K562 (cell line): ENCODE measurements at regions not wholly inside any gene's neighbourhood (a gene's known extent, or its start where the extent isn't known, plus 50 kb on each side); places are given as distances from the start of the nearest gene placed in this dataset.

Experiments used
- CEBPB ChIP-seq: fragments of 450-650 bp; IDR thresholded peaks from 2 replicates; pipeline ENCODE4 v1.6.1; 2016; ENCODE audit warnings: missing genetic modification characterization, missing compliant biosample characterization
- CTCF ChIP-seq, 3 experiments: IDR thresholded peaks in 2 of 3; conservative IDR thresholded peaks in 1 of 3; 2 replicates each; pipeline ENCODE4 v1.5.1; 2011 to 2012; ENCODE audit warnings: low read length in 3 of 3, mild to moderate bottlenecking in 3 of 3, control low read depth in 2 of 3, improper control_type of control experiment in 1 of 3, inconsistent platforms in 1 of 3, low read depth in 1 of 3, mixed read lengths in 1 of 3, moderate library complexity in 1 of 3; ENCODE audit not compliant: insufficient read depth in 2 of 3
- HNRNPK ChIP-seq: fragments of 200-400 bp; formaldehyde crosslinking; IDR thresholded peaks from one replicate; pipeline ENCODE4 v1.6.1; 2018; ENCODE audit warnings: mild to moderate bottlenecking, low read depth, low read length; ENCODE audit not compliant: poor library complexity, severe bottlenecking
- IRF2 ChIP-seq: sonication (generic); formaldehyde crosslinking; IDR thresholded peaks from 2 replicates; pipeline ENCODE4 v1.8.1; 2022; ENCODE audit warnings: mild to moderate bottlenecking, missing genetic modification reagents
- MYNN ChIP-seq, 2 experiments: sonication (generic); formaldehyde crosslinking in 1 of 2; IDR thresholded peaks; 2 replicates each; pipeline versions ENCODE4 v1.5.0 to v1.6.1; 2016 to 2020; ENCODE audit warnings: antibody characterized with exemption in 1 of 2, missing genetic modification reagents in 1 of 2
- NR2C2 ChIP-seq, 2 experiments: fragments of 200-800 bp in 1 of 2; sonication (Bioruptor generic) in 1 of 2; sonication (generic) in 1 of 2; formaldehyde crosslinking in 1 of 2; IDR thresholded peaks; 2 replicates each; pipeline versions ENCODE4 v1.6.1 to v1.8.0; 2016 to 2022; ENCODE audit warnings: mild to moderate bottlenecking in 1 of 2, missing compliant biosample characterization in 1 of 2, missing genetic modification characterization in 1 of 2, missing genetic modification reagents in 1 of 2
- PCBP2 ChIP-seq: fragments of 200-400 bp; formaldehyde crosslinking; IDR thresholded peaks from 2 replicates; pipeline ENCODE4 v1.6.1; 2018; ENCODE audit warnings: low read length, low read depth, mild to moderate bottlenecking, moderate library complexity; ENCODE audit not compliant: poor library complexity, severe bottlenecking
- POLR2AphosphoS5 ChIP-seq: IDR thresholded peaks from 2 replicates; pipeline ENCODE4 v1.6.1; 2011; ENCODE audit warnings: mild to moderate bottlenecking, low read depth, low read length, moderate library complexity; ENCODE audit not compliant: control insufficient read depth, insufficient read depth
- PRPF4 ChIP-seq: fragments of 200-400 bp; formaldehyde crosslinking; IDR thresholded peaks from one replicate; pipeline ENCODE4 v1.6.1; 2017; ENCODE audit warnings: low read length, low read depth, mild to moderate bottlenecking; ENCODE audit not compliant: insufficient read depth, poor library complexity, severe bottlenecking
- RBBP5 ChIP-seq: fragments of 200-600 bp; sonication (generic); IDR thresholded peaks from 2 replicates; pipeline ENCODE4 v1.6.1; 2012; ENCODE audit warnings: borderline replicate concordance, mild to moderate bottlenecking, low read length, control low read depth, inconsistent platforms; ENCODE audit not compliant: insufficient read depth, poor library complexity, severe bottlenecking
- SNAPC5 ChIP-seq: fragments of 250-450 bp; sonication (Bioruptor Pico); IDR thresholded peaks from 2 replicates; pipeline ENCODE4 v1.8.0; 2021; ENCODE audit warnings: moderate library complexity, mild to moderate bottlenecking, inconsistent platforms
- TRIM24 ChIP-seq, 2 experiments: fragments of 450-650 bp; IDR thresholded peaks; 2 replicates each; pipeline ENCODE4 v1.6.1; 2016
- ZNF445 ChIP-seq: fragments of 250-450 bp; sonication (Bioruptor Pico); IDR thresholded peaks from 2 replicates; pipeline ENCODE4 v1.4.0; 2020; ENCODE audit warnings: low read depth, mild to moderate bottlenecking, moderate library complexity

GRCh38 chr20:57881466-57882385 lies 171.9 kb upstream of the PMEPA1 start:
- TF ChIP-seq MYNN (IDR thresholded peaks at IDR 0.05): no peak
- no peak for TF ChIP-seq MYNN (CRISPR knock-in tag; IDR thresholded peaks at IDR 0.05)
- TF ChIP-seq PCBP2: no peak
- no peak for TF ChIP-seq RBBP5
- no peak for TF ChIP-seq SNAPC5 (CRISPR knock-in tag)
- TF ChIP-seq TRIM24 (IDR thresholded peaks at IDR 0.05): no peak
- TF ChIP-seq CTCF (IDR thresholded peaks at IDR 0.05 in 2 of 3, conservative IDR thresholded peaks at IDR 0.05 in 1 of 3; ENCODE audit: insufficient read depth in 2 of 3, low read depth in 1 of 3, low read length in 3 of 3): no peak
- TF ChIP-seq PRPF4: no peak
- TF ChIP-seq POLR2AphosphoS5: no peak
- TF ChIP-seq CEBPB: no peak
- no peak for TF ChIP-seq IRF2 (CRISPR knock-in tag)
- no peak for TF ChIP-seq ZNF445 (CRISPR knock-in tag)
- TF ChIP-seq HNRNPK: no peak
- TF ChIP-seq NR2C2 (CRISPR knock-in tag; IDR thresholded peaks at IDR 0.05): no peak
- TF ChIP-seq NR2C2 (tag; IDR thresholded peaks at IDR 0.05): no peak
